HG03139 (cell line): ENCODE measurements at regions not wholly inside any gene's neighbourhood (a gene's known extent, or its start where the extent isn't known, plus 50 kb on each side); places are given as distances from the start of the nearest gene placed in this dataset.

ENCODE experiments used
- ATAC-seq: cut with Tn5 transposase; IDR thresholded peaks from one replicate; pipeline ENCODE4 v1.9.1; 2021; ENCODE audit not compliant: unreplicated experiment

- ATAC-seq: no peak
Observed at GRCh38 chr9:106307670-106308069, 555.3 kb upstream of the ZNF462 start.

- ATAC-seq: no peak
Observed at GRCh38 chr9:106309925-106310324, 553.0 kb upstream of the ZNF462 start.

GRCh38 chr9:106310782-106311181 is 552.2 kb upstream of the ZNF462 start:
- ATAC-seq: no peak

- no peak for ATAC-seq
Observed at GRCh38 chr9:106312906-106313305, 550.1 kb upstream of the ZNF462 start.

- no peak for ATAC-seq
Observed at GRCh38 chr9:106314476-106314875, 548.5 kb upstream of the ZNF462 start.

- no peak for ATAC-seq
Observed at GRCh38 chr9:106321394-106322180, 541.4 kb upstream of the ZNF462 start.

- no peak for ATAC-seq
Observed at GRCh38 chr9:106322706-106323245, 540.2 kb upstream of the ZNF462 start.

GRCh38 chr9:106324053-106324585 is 538.8 kb upstream of the ZNF462 start:
- no peak for ATAC-seq

GRCh38 chr9:106324591-106325280 is 538.2 kb upstream of the ZNF462 start:
- no peak for ATAC-seq

GRCh38 chr9:106326493-106326892 is 536.5 kb upstream of the ZNF462 start:
- ATAC-seq: no peak

- ATAC-seq: no peak
Observed at GRCh38 chr9:106333481-106333880, 529.5 kb upstream of the ZNF462 start.

- no peak for ATAC-seq
Observed at GRCh38 chr9:106334081-106334480, 528.9 kb upstream of the ZNF462 start.

GRCh38 chr9:106339882-106340281 is 523.1 kb upstream of the ZNF462 start:
- ATAC-seq: no peak

- ATAC-seq: no peak
Observed at GRCh38 chr9:106350777-106351176, 512.2 kb upstream of the ZNF462 start.

GRCh38 chr9:106356924-106357323 is 506.0 kb upstream of the ZNF462 start:
- no peak for ATAC-seq

- ATAC-seq: no peak
Observed at GRCh38 chr9:106358331-106358730, 504.6 kb upstream of the ZNF462 start.

- ATAC-seq: no peak
Observed at GRCh38 chr9:106376689-106377088, 486.3 kb upstream of the ZNF462 start.

GRCh38 chr9:106383072-106383471 is 479.9 kb upstream of the ZNF462 start:
- ATAC-seq: no peak

- no peak for ATAC-seq
Observed at GRCh38 chr9:106387965-106388364, 475.0 kb upstream of the ZNF462 start.

- ATAC-seq: no peak
Observed at GRCh38 chr9:106393226-106393625, 469.7 kb upstream of the ZNF462 start.

- no peak for ATAC-seq
Observed at GRCh38 chr9:106400170-106400569, 462.8 kb upstream of the ZNF462 start.

- ATAC-seq: no peak
Observed at GRCh38 chr9:106400950-106401349, 462.0 kb upstream of the ZNF462 start.
